Amygdala (tissue), 56 donors: ENCODE measurements at regions not wholly inside any gene's neighbourhood (a gene's known extent, or its start where the extent isn't known, plus 50 kb on each side); places are given as distances from the start of the nearest gene placed in this dataset.

ENCODE experiments used
- DNase-seq, 56 donors: peaks; one replicate each; lab custom pipeline; 2025; lab: John Stamatoyannopoulos, UW

GRCh38 chr3:11089931-11090330 lies 64.4 kb upstream of the HRH1 start:
- DNase-seq = no peak

GRCh38 chr3:11090551-11090950 lies 63.7 kb upstream of the HRH1 start:
- DNase-seq = no peak

- DNase-seq = no peak
Measured at GRCh38 chr3:11091088-11091590, 63.2 kb upstream of the HRH1 start.

GRCh38 chr3:11091791-11092190 lies 62.5 kb upstream of the HRH1 start:
- no peak for DNase-seq

- no peak for DNase-seq
Measured at GRCh38 chr3:11093823-11094340, 60.4 kb upstream of the HRH1 start.

- DNase-seq = no peak
Measured at GRCh38 chr3:11095932-11096265, 58.4 kb upstream of the HRH1 start.

GRCh38 chr3:11096266-11097139 lies 57.8 kb upstream of the HRH1 start:
- peak in 32 of 56 donors; percentile 3 to 77 (median 40) for DNase-seq

GRCh38 chr3:11099306-11099705 lies 55.0 kb upstream of the HRH1 start:
- DNase-seq = no peak
